ENCODE measurements at regions not wholly inside any gene's neighbourhood (a gene's known extent, or its start where the extent isn't known, plus 50 kb on each side); places are given as distances from the start of the nearest gene placed in this dataset.
"Not testable (repeated sequence)": the region's sequence is repeated elsewhere in the genome, so short reads cannot be mapped to it uniquely, and the experiment has no call there.

GRCh38 chr10:28869606-28870201 lies 192.4 kb downstream of the BAMBI start:
- DNase-seq, result no peak

- no peak for DNase-seq
Observed at GRCh38 chr10:28871665-28872064, 194.3 kb downstream of the BAMBI start.

DNA sequence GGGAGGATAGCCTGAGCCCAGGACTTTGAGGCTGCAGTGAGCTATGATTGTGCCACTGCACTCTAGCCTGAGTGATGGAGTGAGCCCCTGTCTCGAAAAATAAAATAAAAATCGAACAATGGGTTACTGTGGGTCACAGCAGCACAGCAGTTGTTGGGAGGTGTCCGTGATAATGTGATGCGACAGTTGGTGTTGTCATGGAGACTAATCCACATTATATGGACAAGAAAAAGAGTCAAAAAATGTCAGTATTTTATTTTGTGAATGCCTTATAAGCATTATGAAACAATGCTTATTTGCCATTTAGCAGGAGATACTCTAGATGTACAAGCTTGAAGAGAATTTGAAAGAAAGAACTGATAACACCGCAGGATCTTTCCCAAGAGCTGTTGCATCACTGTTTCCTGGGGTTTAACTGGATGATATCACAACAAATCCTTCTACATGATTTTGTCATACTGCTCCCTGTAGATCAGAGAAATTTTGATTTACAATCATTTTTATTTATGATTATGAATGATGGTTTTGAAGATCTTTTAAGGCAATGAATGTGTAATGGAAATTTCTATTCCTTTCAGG lies 195.4 kb downstream of the BAMBI start:
- DNase-seq, result no peak

DNA sequence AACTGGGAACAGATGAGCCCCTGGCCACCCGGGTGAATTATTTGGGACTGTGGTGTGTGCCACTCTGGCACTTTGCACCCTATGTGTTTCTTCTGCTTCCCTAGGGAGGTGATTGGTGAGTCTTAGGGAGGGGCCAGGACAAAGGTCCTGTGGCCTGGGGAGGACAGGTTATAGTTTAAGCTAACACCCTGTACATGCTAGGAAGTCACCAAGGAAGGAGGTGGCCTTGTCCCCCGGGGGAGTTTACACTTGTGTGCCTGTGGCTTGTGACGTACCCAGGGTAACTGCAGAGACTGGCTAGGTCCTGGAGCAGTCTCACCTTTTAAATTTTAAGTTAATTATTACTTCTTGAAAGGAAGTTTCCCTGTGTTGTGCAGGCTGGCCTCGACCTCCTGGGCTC lies 196.2 kb downstream of the BAMBI start:
- DNase-seq, result no peak

DNA sequence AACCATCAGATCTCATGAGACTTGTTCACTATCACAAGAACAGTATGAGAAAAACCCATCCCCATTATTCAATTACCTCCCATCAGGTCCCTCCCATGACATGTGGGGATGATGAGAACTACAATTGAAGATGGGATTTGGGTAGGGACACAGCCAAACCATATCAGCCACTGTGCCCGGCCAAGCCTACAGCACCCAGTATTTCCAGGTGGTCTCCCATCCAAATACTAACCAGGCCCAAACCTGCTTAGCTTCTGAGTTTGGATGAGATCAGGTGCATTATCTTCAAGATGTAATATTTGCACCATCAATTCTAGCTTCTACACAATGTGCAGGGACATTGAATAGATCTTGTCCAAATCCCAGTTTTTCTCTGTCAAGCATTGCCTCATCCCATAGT lies 196.9 kb downstream of the BAMBI start:
- no peak for DNase-seq

DNA sequence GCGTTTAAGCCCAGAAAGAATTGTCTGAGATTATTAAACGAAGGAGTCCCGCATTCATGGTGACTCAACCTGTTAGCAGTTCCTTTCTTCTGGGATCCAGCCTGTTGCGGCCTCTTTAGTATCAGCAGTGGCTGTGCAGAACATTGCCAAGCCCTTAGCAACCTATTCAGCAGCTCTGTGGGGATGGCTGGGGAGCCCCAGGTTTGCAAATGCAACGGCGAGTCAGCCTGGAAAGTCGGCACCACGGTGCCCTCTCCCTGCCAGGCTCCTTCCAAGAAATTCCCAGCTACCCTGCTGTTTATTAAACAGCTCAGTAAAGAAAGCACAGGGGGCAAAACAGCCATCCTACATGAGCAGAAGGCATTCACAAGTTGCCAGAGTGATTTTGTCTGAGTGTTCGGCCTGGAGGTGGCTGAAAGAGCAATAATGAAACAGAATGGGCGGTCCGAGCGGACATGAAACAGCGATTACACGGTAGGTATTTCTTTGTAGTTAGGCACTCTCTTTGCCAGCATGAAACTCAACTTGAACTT lies 198.3 kb downstream of the BAMBI start:
- DNase-seq, result no peak

- no peak for DNase-seq
Observed at GRCh38 chr10:28878236-28878970, 201.1 kb downstream of the BAMBI start.

DNA sequence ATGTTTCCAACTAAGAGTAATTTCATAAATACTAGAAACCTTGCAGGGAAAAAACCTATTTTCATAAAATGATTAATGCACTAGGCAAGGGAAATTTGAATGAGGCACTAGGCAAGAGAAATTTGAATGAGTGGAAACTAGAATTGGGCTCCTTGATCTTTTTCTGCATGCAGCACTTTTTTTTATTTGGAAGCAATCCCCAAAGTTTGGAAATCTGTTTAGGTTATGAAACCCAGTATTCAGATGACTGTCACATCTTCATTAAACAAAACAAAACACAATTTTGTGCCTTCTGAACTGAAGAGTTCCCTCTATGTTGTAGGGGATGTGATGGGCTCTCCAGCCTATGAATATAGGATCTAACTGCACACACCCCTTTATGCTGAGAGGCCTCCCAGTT lies 201.9 kb downstream of the BAMBI start:
- no peak for DNase-seq

DNA sequence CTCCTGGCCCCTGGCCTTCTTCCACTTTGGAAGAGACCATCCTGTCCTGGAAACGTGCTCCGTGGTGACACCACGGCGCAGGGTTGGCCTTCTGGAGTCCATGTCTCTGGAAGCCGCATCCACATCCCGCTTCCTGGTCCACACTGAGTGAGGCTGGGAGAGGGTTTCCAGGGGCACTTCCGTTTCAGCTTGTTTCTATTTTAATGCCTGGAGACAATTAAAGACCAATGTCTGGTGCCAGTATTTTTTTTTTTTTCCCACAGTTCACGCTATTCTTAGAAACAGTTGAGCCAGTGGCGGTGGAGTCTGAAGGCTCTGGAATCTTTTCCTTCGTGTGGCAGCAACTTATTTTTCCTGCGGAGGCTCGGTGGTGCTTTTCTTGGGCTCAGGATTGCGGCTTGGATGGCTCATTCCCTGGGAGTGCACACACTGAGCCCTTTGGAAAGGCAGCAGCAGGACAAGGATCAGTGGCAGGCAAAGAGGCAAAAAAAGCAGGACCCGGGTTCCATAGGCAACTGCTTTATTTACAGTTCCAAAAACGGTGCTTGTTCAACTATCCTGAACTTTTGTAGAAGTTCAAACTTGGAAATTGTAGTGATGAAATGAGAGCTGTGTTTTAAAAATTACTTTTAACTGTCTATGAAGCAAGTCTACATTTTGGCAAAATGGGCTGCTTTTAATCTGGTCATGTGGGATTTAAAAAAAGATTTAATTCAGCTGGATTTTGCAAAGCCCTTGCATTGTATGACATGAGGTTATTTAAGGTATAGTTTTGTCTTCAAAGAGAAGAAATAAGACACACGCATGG lies 202.8 kb downstream of the BAMBI start:
- DNase-seq, result no peak

GRCh38 chr10:28880683-28880950 lies 203.3 kb downstream of the BAMBI start:
- DNase-seq, result no peak

DNA sequence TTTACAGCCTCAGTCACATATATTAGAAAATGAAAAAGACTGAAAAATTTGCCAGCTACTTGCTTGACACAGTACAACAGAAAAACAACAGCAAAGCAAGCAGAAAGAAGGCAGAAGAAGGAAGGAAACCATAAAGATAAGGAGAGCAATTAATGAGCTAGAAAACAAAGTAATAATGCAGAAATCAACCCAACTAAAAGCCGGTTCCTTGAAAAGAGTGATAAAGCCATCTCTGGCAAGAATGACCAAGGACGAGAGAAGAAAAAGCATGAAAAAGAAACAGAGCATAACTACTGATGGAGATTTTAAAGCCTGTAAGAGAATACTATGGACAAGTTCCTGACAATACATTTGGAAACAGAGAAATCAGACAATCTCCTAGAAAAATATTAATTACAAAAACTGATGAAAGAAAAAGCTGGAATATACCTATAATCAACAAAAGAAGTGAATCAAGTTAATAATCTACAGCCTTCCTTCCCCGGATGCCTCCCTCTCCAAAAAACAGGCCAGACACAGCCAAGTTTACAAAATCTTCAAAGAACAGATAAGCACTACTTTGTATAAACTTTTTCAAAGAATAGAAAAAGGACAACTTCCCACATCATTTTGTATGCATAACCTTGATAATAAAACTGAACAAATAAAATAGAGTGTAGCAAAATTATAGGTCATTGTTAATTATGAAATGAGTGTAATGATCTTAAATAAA lies 204.0 kb downstream of the BAMBI start:
- DNase-seq, result no peak

GRCh38 chr10:28883741-28884423 lies 206.6 kb downstream of the BAMBI start:
- DNase-seq, result no peak

- no peak for DNase-seq
Observed at GRCh38 chr10:28890121-28890950, 213.0 kb downstream of the BAMBI start.

DNA sequence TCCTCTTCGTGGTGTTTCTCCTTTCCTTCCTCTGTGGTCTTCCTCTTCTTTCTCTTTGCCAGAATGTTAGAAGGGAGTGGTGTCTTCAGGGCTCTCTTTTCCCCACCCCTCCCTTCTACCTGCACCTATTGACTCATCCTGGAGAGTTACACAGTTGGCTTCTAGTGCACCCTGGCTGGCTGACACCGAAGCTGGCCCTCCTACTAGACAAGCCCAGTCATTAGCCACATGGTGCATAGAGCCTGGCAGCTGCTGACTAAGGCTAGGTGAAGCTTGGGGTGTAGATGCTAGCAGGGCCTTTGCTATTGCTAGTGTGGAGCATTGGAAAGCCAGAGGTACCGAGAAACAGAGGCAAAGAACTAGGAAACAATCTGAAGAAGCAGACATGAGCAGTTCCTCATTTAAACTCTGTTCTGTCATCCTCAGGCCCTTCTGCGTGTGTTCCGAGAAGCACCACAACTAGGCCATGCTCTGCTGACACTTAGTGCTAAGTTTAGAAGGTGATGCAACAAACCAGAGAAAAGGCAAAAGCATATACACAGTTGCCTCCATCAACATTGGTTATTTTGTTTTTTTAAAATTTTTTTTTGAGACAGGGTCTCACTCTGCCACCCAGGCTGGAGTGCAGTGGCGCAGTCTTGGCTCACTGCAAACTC lies 213.9 kb downstream of the BAMBI start:
- no peak for DNase-seq

DNA sequence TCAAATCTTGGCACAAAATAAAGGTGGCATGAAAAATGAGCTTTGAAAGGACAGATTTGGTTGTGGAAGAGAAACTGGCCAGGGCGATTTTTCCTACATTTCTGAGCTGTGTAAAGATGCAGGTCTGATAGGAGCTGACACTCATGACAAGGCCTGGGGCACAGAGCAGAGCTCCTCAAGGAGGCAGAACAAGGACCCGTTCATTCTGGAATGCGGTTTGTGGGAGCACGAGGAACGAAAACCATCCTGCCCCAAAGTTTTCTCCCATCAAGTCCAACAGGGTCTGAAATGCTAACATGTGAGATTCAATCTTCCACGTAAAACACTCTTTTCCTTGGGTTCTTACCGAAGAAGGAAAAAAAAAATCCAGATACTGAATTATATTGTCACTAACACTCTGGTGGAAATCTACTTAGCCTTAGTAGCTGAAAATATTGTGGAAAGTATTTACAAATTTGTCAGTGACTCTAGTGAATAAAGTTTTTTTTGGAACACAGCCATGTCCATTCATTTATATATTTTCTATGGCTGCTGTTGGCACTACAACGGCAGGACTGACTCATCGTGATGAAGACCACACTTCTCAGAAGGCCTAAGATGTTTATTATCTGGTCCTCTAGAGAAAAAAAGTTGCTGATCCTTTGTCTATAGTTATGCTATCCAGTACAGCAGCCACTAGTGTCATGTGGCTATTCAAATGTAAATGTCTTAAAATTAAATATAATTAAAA lies 215.7 kb downstream of the BAMBI start:
- no peak for DNase-seq

DNA sequence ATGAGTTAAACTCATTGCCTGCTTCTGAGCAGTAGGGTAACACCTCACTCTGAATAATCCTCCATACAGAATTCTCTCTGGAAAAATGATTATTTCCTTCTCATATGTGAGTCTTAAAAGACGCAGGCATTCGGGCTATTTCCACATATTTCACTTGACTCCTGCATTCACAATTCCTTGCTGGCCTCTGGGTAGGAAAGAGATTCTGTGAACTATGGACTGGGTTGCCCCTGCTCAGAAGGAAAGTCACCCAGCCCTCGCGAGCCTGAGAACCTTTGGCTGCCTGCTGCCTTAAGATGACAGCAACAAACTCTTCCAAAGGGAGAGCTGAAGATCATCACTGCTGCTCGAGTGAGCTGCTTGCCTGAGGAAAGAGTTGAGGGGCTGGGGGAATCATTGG lies 216.8 kb downstream of the BAMBI start:
- no peak for DNase-seq

- not testable (repeated sequence) for DNase-seq
Observed at GRCh38 chr10:28895671-28896070, 218.3 kb downstream of the BAMBI start.

DNA sequence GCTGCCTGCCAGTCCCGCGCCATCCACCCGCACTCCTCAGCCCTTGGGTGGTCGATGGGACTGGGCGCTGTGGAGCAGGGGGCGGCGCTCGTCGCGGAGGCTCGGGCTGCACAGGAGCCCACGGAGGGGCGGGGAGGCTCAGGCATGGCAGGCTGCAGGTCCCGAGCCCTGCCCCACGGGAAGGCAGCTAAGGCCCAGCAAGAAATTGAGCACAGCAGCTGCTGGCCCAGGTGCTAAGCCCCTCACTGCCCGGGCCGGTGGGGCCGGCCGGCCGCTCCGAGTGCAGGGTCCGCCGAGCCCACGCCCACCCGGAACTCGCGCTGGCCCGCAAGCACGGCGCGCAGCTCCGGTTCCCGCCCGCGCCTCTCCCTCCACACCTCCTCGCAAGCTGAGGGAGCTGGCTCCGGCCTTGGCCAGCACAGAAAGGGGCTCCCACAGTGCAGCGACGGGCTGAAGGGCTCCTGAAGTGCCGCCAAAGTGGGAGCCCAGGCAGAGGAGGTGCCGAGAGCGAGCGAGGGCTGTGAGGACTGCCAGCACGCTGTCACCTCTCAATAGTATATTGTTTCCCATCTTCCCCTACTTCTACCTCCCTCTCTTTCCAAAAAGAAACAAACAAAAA lies 219.6 kb downstream of the BAMBI start:
- not testable (repeated sequence) for DNase-seq

DNA sequence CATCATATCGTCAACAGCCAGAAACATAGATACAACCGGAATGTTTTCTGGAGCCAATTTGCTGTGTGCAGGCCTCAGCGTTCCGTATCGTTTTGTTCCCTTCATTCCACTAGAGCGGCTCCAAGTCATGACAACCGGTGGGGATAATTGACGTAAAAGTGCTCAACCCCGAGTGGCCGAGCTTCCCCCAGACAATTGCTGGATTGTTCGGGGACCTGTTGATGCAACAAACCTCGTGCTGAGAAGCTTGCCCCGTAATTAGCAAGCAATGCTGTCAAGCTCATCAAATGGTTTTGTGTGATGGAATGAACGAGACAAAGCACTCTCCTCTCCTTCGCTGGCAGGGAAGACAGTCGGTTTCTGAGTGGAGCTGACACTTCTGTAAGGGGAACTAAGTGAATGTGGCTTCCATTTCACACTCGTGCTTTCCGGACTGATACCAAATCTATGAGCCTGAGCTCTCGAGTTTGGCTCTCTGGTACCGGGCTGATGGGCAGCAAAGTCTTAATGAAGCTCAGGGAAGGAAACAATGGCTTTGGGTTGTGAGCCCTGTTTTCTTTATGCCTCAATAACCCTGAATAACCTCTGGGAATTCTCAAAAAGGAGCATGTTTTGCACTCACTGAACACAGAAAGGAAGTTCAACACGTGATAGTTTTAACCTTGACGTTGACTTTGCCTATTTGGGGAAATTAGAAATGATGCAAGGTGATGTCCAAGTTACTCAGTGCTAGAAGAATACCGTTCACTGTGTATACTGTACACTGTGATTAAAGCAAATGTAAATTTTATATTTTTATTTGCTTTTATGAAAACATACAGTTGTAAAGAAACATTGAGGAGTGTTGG lies 220.5 kb downstream of the BAMBI start:
- DNase-seq, result no peak
